ENCODE measurements at regions not wholly inside any gene's neighbourhood (a gene's known extent, or its start where the extent isn't known, plus 50 kb on each side); places are given as distances from the start of the nearest gene placed in this dataset.

- TF ChIP-seq HDAC2 (IDR thresholded peaks at IDR 0.05; ENCODE audit: borderline replicate concordance in 1 of 2, low read depth in 2 of 2, low read length in 2 of 2) = no peak
- TF ChIP-seq ATF2 (IDR thresholded peaks at IDR 0.05; ENCODE audit: low read length) = no peak
- TF ChIP-seq CREB1 (IDR thresholded peaks at IDR 0.05) = no peak
These were observed 107.0 kb upstream of the SPRED1 start (continued) for GRCh38 chr15:38145651-38146111.
